NT2/D1 (cell line): ENCODE measurements at regions not wholly inside any gene's neighbourhood (a gene's known extent, or its start where the extent isn't known, plus 50 kb on each side); places are given as distances from the start of the nearest gene placed in this dataset.

Source experiments
- SUZ12 ChIP-seq: IDR thresholded peaks from 2 replicates; pipeline ENCODE4 v1.6.1; 2011; ENCODE audit not compliant: insufficient read length, insufficient read depth; ENCODE audit errors: extremely low read depth
- YY1 ChIP-seq: IDR thresholded peaks from 2 replicates; pipeline ENCODE4 v1.6.1; 2011; ENCODE audit not compliant: insufficient read length, insufficient read depth
- ZNF274 ChIP-seq: IDR thresholded peaks from 2 replicates; pipeline ENCODE4 v1.6.1; 2011; ENCODE audit warnings: mild to moderate bottlenecking, low read depth, low read length

- no peak for TF ChIP-seq ZNF274
- no peak for TF ChIP-seq YY1
- TF ChIP-seq SUZ12: no peak
These were observed 119.7 kb downstream of the PMAIP1 start for GRCh38 chr18:60019463-60019840.
